HG03378 (cell line): ENCODE measurements at regions not wholly inside any gene's neighbourhood (a gene's known extent, or its start where the extent isn't known, plus 50 kb on each side); places are given as distances from the start of the nearest gene placed in this dataset.
A peak's percentile ranks its signal among the peaks of the same experiment; 100 is the strongest.

Experiments
- ATAC-seq: cut with Tn5 transposase; IDR thresholded peaks from one replicate; pipeline ENCODE4 v1.9.1; 2021; ENCODE audit warnings: mild to moderate bottlenecking, moderate library complexity; ENCODE audit not compliant: unreplicated experiment

DNA sequence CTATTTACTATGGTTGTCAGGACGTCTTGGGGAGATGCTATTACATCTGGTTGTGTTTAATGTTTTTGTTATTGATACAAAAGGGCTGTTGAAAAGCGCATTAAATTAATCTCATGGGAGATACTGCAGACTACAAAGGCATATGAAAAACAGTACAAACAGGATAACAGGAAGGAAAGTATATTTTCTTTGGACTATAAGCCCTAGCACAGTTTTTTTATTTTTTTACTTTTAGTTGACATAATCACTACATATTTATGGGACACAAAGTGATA is 341.3 kb downstream of the ARL4A start:
- no peak for ATAC-seq

DNA sequence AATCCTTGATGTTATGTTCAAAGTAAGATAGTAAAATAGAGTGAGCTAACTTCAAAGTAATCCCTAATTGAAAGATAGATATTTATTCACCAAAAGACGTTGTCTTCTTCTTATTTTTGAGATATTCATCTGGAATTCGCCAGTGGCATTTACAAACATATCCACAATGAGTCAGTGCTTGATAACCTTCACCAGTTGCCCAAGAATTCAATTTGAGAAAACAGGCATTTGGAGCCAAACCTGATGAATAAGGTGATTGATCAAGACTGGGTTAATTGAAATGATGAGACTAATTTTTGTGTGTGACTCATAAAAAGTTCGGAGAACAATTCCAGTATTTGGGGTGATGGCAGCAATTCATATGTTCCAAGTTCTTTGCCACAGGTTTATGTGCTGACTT is 344.0 kb downstream of the ARL4A start:
- no peak for ATAC-seq

DNA sequence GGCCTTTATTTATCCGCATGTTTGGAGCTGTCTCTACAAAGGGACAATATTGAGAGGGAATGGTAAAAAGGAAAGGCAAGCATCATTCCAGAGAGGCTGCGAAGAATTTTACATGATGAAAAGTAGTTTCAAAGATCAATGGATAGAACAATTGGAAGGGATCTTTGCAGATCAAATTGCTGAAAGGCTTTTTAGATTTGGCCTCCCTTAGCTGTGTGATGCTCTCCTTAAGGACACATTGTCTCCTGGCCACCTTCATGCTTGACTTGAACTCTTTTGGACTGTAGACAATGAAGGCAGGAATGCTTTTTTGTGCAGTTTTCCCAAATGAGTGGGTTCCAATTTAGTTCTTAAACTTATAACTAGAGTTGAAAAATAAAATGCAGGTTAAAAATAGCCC is 344.7 kb downstream of the ARL4A start:
- ATAC-seq, result no peak

DNA sequence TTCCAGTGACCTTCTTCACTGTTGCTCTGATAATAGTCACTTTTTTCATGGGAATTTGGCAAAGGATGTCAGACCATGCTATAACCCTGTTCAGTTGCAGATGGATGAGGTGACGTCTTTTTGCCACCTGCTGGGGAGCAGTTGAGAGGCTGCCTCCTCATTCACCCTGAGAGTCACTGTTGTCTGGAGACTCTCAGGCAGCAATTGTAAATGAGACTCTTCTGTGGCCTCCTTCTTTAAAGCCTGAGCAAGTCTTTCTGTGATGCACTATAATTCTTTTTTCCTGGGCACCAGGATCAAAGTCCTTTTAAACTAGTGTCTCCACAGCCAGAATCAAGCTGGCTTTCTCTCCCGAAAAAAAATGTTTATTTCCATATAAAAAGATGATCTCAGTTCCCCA is 345.1 kb downstream of the ARL4A start:
- ATAC-seq, result no peak

DNA sequence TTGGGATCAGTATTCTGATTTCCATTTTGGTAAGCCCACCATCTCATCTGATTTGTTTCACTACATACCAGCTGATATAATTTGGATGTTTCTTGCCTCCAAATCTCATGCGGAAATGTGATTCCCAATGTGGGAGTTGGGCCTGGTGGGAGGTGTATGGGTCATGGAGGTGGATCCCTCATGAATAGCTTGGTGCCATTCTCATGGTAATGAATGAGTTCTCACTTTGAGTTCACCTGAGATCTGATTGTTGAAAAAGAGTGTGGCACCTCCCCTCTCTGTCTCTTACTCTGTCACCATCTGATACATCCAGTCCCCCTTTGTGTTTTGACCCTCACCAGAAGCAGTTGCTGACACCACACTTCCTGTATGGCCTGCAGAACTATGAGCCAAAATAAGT is 347.3 kb downstream of the ARL4A start:
- ATAC-seq, result no peak

DNA sequence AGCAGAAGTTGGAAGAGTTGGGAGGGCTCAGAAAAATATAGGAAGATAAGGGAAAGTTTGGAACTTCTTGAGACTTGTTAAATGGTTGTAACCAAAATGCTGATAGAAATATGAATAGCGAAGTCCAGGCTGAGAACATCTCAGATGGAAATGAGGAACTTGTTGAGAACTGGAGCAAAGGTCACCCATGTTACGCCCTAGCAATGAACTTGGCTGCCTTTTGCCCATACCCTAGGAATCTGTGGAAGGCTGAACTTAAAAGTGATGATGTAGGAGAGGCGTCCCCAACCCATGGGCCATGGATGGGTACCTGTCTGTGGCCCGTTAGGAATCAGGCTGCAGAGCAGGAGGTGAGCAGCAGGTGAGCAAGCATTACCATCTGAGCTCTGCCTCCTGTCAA is 347.8 kb downstream of the ARL4A start:
- no peak for ATAC-seq

DNA sequence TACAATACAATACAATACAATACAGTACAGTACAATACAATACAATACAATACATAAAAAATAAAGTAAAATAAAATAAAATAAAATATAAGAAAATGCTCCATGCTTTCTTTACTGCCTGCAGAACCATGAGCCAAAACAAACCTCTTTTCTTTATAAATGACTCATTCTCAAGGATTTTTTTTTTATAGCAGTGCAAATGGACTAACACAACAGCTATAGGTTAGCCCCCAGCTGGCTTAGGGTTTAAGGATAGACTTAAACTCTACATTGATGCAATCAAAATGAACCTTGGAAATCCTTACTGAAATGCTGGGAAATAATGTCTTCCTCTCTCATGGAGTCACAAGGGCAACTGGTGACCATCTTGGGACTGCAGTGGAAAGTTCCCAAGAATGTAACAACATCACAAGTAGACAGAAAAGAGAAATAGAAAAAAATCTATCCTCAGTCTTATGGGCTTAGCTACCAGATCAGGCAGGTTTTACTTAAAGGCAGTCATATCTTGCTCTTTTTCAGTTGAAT is 348.9 kb downstream of the ARL4A start:
- ATAC-seq, result no peak

DNA sequence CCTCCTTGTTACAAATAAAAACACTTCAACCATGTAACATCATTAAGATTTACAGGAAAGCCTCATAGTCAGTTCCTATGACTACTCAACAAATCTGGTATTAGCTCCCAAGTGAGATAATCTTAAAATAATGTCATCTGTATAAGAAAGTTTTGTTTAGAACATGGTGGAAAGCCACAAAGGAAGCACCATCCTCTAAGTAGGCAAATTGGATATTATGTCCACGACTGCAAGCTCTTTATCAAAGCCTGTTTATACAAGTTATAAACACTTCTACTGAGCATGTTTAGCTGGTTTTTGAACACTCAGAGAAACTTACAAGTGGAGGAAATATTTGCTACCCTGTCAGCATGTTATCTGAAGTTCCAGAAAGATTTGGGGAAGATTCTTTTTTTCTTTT is 349.8 kb downstream of the ARL4A start:
- no peak for ATAC-seq

DNA sequence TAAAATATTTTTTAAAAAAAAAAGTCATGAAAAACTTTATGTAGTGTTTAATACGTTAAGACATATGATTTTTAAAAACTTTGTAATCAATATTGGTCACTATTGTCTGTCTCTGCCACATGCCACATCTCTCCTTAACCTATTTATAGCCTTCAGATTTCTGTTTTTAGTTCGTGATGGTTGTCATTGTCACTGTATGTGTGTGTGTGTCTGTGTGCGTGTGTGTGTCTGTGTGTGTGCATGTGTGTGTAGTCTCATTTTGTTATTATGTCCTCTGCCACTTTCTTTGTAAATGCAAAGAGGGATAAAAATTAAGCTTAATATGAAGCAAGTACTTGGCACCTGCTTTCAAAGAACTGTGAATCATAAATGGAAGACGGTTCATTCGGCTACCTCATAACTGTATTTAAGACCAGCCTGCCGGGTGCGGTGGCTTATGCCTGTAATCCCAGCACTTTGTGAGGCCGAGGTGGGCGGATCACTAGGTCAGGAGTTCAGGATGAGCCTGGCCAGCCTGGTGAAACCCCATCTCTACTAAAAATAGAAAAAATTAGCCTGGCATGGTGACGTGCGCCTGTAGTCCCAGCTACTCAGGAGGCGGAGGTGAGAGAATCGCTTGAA is 354.0 kb downstream of the ARL4A start:
- no peak for ATAC-seq

DNA sequence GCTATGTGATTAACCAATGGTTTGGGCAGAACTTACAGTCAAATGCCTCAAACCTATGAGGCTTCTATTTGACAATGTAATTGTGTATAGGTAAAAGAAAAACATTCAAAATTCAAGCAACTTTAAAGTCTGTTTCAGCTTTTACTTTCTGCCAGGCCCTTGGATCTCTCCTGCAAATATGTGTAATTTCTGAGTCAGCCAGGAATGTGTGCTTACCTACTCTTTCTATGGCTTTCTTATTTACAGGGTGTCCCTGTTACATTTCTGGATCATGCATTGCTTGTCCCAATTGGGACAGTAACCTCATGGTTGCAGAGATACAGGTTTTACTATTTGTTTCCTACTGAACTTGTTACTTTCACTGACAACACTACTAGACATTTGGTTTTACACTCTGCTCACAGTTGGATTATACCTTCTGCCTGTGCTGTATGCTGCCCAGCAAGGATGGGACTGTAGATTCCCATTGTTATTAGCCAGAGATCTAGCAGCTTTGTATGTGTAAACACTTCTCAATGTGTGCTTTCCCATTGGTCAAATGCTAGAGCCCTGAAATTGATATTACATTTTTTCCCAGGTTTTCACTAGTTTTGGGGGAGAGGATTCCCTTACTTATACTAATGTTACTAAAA is 355.3 kb downstream of the ARL4A start:
- ATAC-seq, result no peak

DNA sequence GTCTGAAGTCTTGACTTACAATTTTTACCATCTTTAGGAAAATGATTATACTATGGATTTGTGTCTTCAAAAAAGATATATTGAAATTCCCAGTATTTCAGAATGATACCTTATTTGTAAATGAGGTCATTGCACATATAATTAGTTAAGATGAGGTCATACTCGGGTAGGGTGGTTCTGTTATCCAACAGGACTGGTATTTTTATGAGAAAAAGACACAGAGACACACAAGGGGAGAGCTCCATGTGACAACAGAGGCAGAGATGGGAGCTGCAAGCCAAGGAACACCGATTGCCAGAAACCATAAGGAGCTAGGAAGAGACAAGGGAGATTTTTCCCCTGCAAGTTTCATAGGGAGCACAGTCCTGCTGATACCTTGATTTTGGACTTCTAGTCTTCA is 356.9 kb downstream of the ARL4A start:
- ATAC-seq, result no peak

DNA sequence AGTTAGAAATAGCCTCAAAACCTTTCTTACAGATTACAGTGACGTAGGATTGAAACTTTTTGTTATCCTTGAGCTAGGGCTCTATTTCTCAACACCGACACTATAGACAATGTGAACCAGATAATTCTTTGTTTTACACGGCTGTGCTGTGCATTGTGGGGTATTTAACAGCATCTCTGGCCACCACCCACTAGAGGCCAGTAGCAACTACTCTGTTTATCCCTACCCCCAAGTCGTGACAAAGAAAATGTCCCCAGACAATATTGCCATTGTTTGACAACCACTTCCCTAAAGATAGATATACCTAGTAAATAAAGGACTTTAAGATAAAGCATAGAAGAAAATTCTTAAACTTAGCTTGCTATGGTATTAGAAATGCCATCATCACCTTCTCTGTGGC is 359.6 kb downstream of the ARL4A start:
- ATAC-seq, result no peak

DNA sequence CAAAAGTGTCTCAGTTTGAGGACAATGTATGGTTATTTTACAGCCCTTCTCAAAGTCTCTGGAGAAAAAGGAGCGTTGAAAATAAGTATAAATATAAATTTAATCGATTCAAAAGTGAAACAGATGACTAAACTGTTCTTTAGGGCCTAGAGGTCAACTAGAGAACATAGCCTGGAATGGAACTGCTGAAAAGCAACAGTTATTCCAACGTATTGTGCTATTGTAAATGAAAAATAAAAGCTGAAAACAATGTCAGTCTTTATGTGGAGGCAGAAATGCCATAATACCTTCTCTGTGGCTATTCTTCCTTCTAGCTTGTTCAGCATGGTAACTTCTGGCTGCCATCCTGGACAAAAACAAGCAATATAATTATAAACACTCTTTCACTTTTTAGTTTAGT is 362.5 kb downstream of the ARL4A start:
- no peak for ATAC-seq

DNA sequence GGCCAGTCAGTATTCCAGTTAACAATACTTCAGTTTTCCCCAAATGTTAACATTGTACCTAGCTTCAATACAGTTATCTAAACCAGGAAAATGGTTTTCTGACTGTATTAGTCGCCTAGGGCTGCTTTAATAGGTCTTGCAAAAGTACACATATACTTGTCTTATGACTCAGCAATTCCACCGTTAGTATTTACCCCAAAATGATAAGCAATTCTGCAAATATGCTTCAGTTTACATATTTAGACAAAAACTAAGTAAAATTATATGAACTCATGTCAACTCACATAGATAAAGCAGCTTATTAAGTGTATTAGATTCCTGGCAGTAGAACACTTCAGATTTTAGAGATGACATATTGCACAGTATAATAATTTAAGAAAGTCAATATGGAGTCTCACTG is 363.3 kb downstream of the ARL4A start:
- no peak for ATAC-seq

DNA sequence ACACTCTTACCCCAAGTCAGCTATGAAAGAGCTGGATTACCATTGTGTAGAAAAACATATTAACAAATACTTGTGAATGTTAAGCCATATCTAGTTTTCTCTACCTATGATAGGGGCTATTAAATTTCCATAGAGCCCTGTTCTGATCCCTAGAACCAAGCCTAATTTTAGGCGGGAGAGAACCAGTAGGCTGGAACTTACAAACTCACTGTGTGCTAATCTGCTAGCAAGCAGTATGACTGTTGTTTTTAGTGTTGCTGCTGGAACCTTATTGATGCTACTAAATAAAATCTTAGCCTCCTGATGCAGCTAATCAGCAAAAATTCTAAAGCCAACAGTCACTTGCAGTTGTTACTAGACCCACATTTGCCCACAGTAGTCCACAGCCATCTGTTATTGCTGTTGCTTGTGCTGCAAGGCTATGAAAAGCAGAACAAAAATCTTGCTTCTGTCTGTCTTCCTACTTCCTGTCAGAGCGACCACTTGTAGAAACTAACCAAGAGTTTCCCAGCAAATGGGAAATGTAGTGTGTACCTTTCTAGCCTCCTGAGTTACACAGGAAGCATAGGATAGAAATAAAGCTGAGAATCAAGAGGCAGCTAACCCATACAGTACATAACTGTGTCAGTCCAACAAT is 368.4 kb downstream of the ARL4A start:
- ATAC-seq, result peak; percentile 34

DNA sequence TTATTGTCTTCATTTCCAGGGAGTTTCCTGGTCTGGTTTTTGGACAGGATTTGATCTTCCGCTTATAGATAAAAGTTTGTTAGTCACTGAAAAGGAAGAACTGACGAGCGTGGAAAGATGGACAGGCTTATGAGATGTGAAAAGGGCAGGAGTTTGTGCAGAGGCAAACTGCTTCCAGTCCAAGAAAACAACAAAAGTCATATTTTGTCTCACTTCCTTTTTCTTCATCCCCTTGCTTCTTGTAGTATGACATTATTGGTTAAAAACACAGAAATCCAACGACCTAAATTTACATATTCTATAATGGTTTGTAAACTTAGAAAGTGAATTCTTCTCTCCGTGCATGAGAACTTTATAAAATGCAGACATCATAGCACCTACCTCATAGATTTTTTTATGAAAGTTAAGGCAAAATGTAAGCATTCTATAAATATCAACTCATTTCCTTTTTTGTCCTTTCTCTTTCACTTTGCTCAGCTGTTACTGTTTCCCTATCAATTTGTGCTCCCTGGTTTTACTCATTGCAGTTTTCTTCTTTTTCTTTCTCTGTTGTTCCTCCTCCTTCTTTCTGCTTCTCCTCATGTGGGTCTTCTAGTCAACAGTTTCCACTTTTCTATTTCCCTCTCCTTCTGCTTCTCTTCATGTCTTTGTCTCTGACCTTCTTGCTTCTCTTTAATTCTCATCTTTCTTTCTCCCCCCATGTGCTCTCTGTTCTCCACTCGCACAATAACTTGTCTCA is 370.2 kb downstream of the ARL4A start:
- ATAC-seq, result peak; percentile 94

DNA sequence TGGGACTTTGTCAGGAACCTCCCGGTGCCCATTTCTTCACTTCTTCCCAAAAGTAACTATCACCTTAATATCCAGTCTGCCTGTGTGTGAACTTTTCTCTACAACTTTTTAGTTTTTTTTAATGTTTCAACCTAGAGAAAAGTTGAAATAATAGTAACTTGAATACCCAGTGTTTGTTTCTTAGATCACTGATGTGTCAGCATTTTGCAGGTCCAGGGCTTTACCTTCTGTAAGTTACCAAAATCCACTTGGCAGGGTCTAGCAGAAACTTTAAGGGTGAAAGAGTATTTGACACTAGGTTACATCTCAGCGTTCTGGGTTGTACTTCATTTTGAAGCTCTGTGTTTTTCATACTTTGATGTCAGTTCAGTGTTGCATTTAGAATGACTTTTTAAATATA is 372.7 kb downstream of the ARL4A start:
- ATAC-seq, result no peak

DNA sequence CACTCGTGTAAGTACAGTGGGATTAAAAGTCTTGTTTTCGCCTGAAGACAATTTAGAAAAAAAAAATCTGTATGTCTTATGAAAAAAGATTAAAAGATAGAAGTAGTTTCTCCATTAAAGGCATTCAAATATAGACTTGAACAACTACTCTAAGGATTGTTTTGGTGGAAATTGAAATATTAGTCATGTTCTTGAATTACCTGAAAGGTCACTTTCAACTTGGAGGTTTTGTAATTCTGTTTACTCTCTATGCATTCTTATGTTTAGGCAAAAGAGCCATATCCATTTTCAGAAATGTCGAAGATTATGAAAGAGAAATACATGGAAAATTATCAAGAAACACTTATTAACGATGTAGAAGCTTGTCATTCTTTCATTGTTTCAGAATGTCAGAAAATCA is 373.7 kb downstream of the ARL4A start:
- ATAC-seq, result no peak

DNA sequence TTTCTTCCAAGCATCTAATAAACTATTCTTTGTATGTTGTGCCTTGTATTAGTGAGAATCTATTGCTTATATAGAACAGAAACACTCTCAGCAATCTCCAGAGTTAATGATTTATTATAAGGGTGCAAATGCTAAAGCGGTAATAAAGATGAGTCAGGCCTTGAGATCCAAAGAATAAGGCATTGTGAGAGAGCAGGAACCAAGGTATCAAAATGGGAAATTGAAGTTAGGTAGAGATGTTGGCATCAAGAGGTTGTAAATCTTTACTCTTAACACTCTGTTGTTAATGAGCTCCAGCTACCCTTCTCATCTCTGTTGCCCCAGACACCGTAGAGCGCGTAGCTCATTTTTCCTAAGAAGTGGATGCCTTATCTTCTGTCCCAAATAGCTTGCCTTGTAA is 375.2 kb downstream of the ARL4A start:
- no peak for ATAC-seq

DNA sequence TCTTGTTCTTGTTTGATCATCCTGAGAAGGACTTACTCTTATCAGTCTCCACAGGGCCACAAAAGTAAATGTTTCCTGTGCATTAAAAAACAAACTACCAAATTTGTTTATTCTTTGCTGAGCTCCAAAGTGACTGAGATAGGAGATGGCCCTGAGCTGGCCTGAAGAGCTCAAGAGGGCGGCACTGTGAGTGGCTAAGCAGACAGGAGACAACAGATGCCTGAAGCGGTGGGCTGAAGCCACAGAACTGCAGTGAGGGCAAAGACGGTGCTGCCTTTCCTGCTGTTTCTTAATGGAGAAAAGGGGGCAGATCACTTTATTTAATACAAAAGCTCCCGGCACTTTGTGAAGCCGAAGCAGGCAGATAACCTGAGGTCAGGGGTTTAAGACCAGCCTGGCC is 379.6 kb downstream of the ARL4A start:
- no peak for ATAC-seq

DNA sequence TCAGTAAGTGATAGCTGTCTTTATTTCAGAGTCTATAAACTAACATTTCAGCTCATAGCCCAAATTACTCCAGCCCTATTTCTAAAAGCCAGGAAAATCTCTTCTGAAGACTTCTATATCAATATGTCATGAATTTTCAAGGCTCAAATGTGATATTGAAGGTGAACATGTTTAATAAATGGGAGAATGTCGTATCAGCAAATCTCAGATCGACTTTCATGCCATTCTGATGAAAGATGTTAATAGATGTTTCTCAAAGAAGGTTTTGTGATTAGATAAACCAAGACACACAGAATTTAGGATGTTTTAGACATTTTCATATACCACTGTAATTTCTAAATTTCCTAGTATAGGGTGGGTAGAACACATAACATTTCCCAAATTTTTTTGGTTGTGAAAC is 380.6 kb downstream of the ARL4A start:
- ATAC-seq, result no peak

DNA sequence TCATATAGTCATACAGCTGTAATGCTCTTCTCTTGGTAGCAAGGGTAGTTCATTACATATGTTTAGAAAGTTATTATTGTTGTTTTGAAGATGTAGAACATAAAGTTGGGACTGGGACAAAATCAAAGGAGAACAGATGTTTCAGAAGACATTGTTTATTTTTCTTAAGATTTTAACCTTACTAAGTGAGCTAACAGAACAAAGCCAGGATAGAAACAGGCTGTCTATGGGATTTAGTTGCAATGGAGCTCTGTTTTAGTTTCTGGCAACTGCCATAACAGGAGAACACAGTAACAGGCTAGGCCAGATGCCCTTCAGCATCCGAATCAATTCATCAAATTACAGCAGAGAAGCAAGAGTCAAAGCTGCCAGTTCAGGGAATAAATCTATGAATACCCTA is 382.4 kb downstream of the ARL4A start:
- no peak for ATAC-seq
